Stimulated activated CD4-positive, alpha-beta T cell treated with anti-CD3 and anti-CD28 coated beads, TNF-alpha, amount 100 ng/mL, for 24 hours (primary cell): ENCODE measurements at regions not wholly inside any gene's neighbourhood (a gene's known extent, or its start where the extent isn't known, plus 50 kb on each side); places are given as distances from the start of the nearest gene placed in this dataset.

ENCODE experiments used
- DNase-seq, 3 experiments: peaks; one replicate each; pipeline ENCODE4 v3.0.0-alpha.2; 2020; ENCODE audit warnings: low read depth in 3 of 3

DNA sequence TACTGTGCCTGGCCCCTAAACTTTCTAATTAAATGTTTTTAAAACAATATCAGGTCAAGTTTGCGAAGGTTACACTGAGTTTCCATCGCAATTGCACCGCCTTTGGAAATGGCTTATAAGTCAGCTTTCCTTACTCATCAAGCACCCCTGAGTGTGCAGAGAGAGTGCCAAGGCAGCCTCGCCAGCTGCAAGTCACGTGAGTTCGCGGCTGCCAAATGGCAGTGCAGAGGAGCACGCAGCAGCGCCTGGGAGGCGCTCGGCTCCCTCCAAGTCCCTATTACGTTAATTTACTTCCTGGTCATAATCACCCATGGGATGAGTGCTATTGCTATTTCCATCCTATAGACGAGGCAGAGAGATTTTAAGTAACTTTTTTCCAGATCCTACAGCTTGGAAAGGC is 319.6 kb downstream of the TEX29 start:
- no peak for DNase-seq

DNA sequence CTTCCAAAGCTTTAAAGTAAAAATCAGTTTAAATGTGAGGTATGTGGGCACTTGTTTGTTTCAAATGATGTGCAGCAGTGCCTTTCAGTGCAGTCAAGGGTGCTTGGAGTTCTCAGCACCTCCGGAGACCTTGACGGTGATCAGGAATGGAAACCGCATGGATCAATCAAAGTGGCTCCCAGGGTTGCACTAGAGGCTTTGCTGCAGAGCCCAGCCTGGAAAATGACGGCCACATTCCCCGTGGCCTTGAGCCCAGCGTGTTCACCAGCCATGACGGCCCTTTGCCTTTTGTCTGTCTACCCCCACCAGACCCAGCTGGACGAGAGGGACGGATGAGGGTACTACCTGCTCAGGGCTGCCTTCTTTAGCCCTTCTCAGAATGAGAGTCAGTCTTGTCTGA is 320.0 kb downstream of the TEX29 start:
- DNase-seq = no peak

- no peak for DNase-seq
These were observed 321.8 kb downstream of the TEX29 start for GRCh38 chr13:111642156-111642767.

DNA sequence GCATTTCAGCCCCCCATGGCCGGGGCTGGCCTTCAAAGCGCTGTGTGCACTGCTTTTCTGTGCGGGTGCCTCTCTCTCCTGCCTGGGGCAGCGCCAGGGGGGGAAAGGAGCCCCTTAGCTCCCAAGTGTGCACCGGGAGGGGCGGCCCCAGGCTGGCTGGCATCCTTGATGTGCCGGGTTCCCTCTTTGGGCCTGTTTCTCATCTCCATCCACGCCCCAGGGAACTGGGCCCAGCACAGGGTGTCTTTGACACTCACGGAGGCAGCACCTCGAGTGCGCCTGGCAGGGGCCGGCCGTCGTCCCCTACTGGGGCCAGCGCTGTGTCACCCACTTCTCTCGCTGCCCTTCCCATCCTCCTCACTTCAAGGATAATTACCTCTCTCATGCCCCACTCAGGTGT is 324.3 kb downstream of the TEX29 start:
- no peak for DNase-seq

- DNase-seq = no peak
These were observed 324.8 kb downstream of the TEX29 start for GRCh38 chr13:111645198-111645597.

- DNase-seq = no peak
These were observed 325.4 kb downstream of the TEX29 start for GRCh38 chr13:111645598-111646455.

GRCh38 chr13:111646456-111646855 is 326.0 kb downstream of the TEX29 start:
- DNase-seq = no peak

- DNase-seq = no peak
These were observed 328.4 kb downstream of the TEX29 start for GRCh38 chr13:111648885-111649284.

DNA sequence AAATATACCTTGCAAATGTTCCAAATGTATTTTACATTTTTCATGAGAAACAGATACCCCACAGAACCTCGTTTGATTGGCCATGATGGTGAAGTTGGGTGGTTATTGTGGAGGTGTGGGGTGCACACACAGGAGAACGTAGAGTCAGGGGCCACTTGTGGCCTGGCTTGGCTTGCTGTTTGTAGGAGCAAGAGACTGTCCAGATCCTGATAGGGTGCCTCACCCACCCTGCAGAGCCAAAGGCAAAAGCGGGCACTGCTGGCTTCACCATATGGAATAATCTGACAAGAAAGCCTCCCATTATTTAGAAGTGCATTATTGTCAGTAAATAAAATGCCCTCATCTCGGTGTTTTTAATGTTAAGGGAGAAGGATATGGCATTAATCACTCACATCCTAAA is 330.2 kb downstream of the TEX29 start:
- DNase-seq = no peak

- DNase-seq = no peak
These were observed 332.2 kb downstream of the TEX29 start for GRCh38 chr13:111652676-111653075.

GRCh38 chr13:111654531-111654930 is 334.1 kb downstream of the TEX29 start:
- DNase-seq = no peak

- no peak for DNase-seq
These were observed 336.0 kb downstream of the TEX29 start for GRCh38 chr13:111656439-111656838.

GRCh38 chr13:111657013-111657412 is 336.6 kb downstream of the TEX29 start:
- no peak for DNase-seq

- no peak for DNase-seq
These were observed 338.0 kb downstream of the TEX29 start for GRCh38 chr13:111658145-111659100.

GRCh38 chr13:111659219-111659775 is 338.9 kb downstream of the TEX29 start:
- DNase-seq = no peak

- no peak for DNase-seq
These were observed 339.4 kb downstream of the TEX29 start for GRCh38 chr13:111659842-111660241.

GRCh38 chr13:111661052-111661451 is 340.6 kb downstream of the TEX29 start:
- DNase-seq = no peak

GRCh38 chr13:111661776-111662175 is 341.3 kb downstream of the TEX29 start:
- DNase-seq = no peak

DNA sequence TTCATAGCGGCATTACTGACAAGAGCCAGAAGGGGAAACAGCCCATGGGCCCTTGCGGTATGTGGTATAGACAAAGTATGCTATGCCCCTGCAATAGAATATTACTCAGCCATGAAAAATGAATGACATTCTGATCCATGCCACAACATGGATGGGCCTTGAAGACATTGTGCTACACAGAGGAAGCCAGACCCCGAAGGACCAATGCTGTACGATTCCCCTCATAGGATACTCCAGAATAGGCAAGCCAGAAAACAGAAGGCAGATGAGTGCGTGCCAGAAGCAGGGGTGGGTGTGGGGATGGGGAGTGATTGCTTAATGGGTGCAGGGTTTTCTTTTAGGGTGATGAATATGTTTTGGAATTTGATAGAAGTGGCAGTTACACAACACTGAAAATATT is 342.0 kb downstream of the TEX29 start:
- DNase-seq = no peak

- no peak for DNase-seq
These were observed 342.5 kb downstream of the TEX29 start for GRCh38 chr13:111662895-111663294.

DNA sequence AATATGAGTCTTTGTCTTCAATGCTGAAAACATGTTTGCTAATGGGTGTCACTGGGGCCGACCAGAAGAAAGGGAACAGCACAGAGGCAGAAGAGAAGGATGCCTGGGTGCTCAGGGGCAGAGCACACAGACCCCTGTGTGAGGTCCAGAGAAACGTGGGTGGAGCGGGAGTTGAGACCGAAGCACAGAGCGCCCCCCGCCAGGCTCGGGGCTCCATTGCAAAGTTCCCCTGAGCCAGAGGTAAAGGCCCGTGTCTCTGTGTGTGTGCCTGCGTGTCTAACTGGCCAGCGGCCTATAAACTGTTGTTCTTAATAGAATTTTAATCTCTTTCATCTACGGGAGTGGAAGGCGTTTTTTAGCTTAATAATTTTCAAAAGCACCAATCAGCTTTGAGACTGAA is 343.1 kb downstream of the TEX29 start:
- no peak for DNase-seq

DNA sequence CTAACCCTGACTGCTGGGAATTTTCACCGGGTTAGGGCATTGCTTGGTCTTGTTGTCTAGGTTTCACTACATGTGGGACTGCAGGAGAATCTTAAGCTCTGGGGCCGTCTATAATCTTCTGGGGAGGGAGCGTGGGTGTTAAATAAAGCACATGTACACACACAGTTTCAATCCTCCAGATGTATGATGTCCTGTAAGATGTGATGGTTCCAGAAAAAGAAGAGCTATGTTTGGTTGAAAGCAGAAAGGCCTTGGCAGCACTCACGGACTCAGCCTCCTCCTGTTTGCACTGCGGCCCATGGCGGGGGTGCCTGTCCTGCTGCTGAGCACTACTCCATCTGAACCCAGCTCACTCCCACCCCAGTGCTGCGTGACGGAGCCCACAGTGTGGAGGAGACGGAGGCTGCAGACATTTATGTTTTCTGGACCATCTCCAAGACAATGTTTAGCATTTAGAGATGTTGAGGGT is 343.5 kb downstream of the TEX29 start:
- no peak for DNase-seq
